CD14-positive monocyte (primary cell): ENCODE measurements at regions not wholly inside any gene's neighbourhood (a gene's known extent, or its start where the extent isn't known, plus 50 kb on each side); places are given as distances from the start of the nearest gene placed in this dataset.

ENCODE experiments used
- DNase-seq, 3 donors: peaks; one replicate each; pipeline ENCODE4 v3.0.0-alpha.2; 2011 to 2022
- H2AFZ ChIP-seq: 2 replicates; pipeline ENCODE4 v1.6.0; 2012; ENCODE audit warnings: mild to moderate bottlenecking, low read depth, low read length, inconsistent platforms; ENCODE audit not compliant: insufficient read depth, poor library complexity, severe bottlenecking
- H3K27ac ChIP-seq, 2 donors: 1 replicate in 1 of 2; 2 replicates in 1 of 2; pipeline ENCODE4 v1.5.1; 2012 to 2013; ENCODE audit warnings: low read length in 2 of 2, control low read depth in 1 of 2, inconsistent platforms in 1 of 2, low read depth in 1 of 2, mild to moderate bottlenecking in 1 of 2
- H3K27me3 ChIP-seq, 2 donors: one replicate each; pipeline versions ENCODE4 v1.6.0 to v1.6.1; 2011 to 2013; ENCODE audit warnings: low read length in 2 of 2; ENCODE audit not compliant: control insufficient read depth in 2 of 2, insufficient read depth in 2 of 2
- H3K36me3 ChIP-seq, 2 donors: replicated peaks in 1 of 2; 1 replicate in 1 of 2; 2 replicates in 1 of 2; pipeline versions ENCODE4 v1.5.1 to v1.6.1; 2012 to 2013; ENCODE audit warnings: low read length in 2 of 2, control low read depth in 1 of 2, inconsistent platforms in 1 of 2, mild to moderate bottlenecking in 1 of 2; ENCODE audit not compliant: insufficient read depth in 2 of 2, control insufficient read depth in 1 of 2
- H3K4me1 ChIP-seq, 2 donors: 1 replicate in 1 of 2; 2 replicates in 1 of 2; pipeline versions ENCODE4 v1.5.1 to v1.6.1; 2012 to 2013; ENCODE audit warnings: low read length in 2 of 2, control low read depth in 1 of 2, inconsistent platforms in 1 of 2, mild to moderate bottlenecking in 1 of 2, moderate library complexity in 1 of 2; ENCODE audit not compliant: insufficient read depth in 2 of 2, control insufficient read depth in 1 of 2
- H3K4me2 ChIP-seq: replicated peaks from 2 replicates; pipeline ENCODE3; 2012; ENCODE audit warnings: low read length, moderate library complexity, mild to moderate bottlenecking; ENCODE audit not compliant: poor library complexity, severe bottlenecking; ENCODE audit errors: extremely low read depth
- H3K4me3 ChIP-seq, 3 experiments: fragments of 200-600 bp in 1 of 3; sonication (generic) in 1 of 3; replicated peaks in 1 of 3; 1 replicate in 2 of 3; 2 replicates in 1 of 3; pipeline ENCODE4 v1.5.1; 2011 to 2013; ENCODE audit warnings: low read length in 3 of 3, mild to moderate bottlenecking in 3 of 3, control low read depth in 2 of 3, low read depth in 2 of 3, inconsistent platforms in 1 of 3, moderate library complexity in 1 of 3
- H3K79me2 ChIP-seq: 2 replicates; pipeline ENCODE4 v1.6.0; 2012; ENCODE audit warnings: mild to moderate bottlenecking, control low read depth, inconsistent platforms, low read length, moderate library complexity; ENCODE audit not compliant: insufficient read depth
- H3K9ac ChIP-seq: 2 replicates; pipeline ENCODE4 v1.6.0; 2017; ENCODE audit warnings: low read length, mild to moderate bottlenecking; ENCODE audit not compliant: insufficient read depth, poor library complexity, severe bottlenecking
- H3K9me3 ChIP-seq, 2 donors: replicated peaks in 1 of 2; 1 replicate in 1 of 2; 2 replicates in 1 of 2; pipeline versions ENCODE4 v1.5.1 to v1.6.1; 2012 to 2013; ENCODE audit warnings: low read length in 2 of 2, control low read depth in 1 of 2; ENCODE audit not compliant: control insufficient read depth in 1 of 2, insufficient read depth in 1 of 2
- H4K20me1 ChIP-seq: 2 replicates; pipeline ENCODE4 v1.6.0; 2012; ENCODE audit warnings: mild to moderate bottlenecking, low read length, control low read depth, moderate library complexity; ENCODE audit not compliant: insufficient read depth
- H3K27ac Mint-ChIP-seq, 7 donors: one replicate each; pipeline ENCODE4 v1.8.0; 2020; ENCODE audit warnings: mild to moderate bottlenecking in 7 of 7, mixed read lengths in 7 of 7, moderate library complexity in 6 of 7, inconsistent platforms in 2 of 7
- H3K27me3 Mint-ChIP-seq, 3 donors: one replicate each; pipeline ENCODE4 v1.8.0; 2021 to 2022; ENCODE audit warnings: low read depth in 3 of 3, mild to moderate bottlenecking in 3 of 3, mixed read lengths in 3 of 3, moderate library complexity in 3 of 3, inconsistent platforms in 1 of 3
- H3K36me3 Mint-ChIP-seq, 2 donors: one replicate each; pipeline ENCODE4 v1.8.0; 2020; ENCODE audit warnings: mixed read lengths in 2 of 2, inconsistent platforms in 1 of 2, mild to moderate bottlenecking in 1 of 2
- H3K4me1 Mint-ChIP-seq: one replicate; pipeline ENCODE4 v1.8.0; 2020; ENCODE audit warnings: mild to moderate bottlenecking, mixed read lengths
- H3K4me3 Mint-ChIP-seq, 2 donors: one replicate each; pipeline ENCODE4 v1.8.0; 2020; ENCODE audit warnings: mild to moderate bottlenecking in 2 of 2, mixed read lengths in 2 of 2, moderate library complexity in 1 of 2
- H3K9me3 Mint-ChIP-seq, 7 donors: one replicate each; pipeline ENCODE4 v1.8.0; 2020 to 2022; ENCODE audit warnings: mixed read lengths in 7 of 7, mild to moderate bottlenecking in 6 of 7, moderate library complexity in 6 of 7, inconsistent platforms in 2 of 7
- CTCF ChIP-seq: fragments of 200-600 bp; IDR thresholded peaks from one replicate; pipeline ENCODE4 v1.8.0; 2022; ENCODE audit warnings: antibody characterized with exemption, mild to moderate bottlenecking
- WGBS: methylation state at CpG from one replicate; pipeline ENCODE4 v1.1.5; 2013; ENCODE audit warnings: missing lambda C conversion rate; ENCODE audit not compliant: insufficient coverage; 5-methylcytosine and 5-hydroxymethylcytosine counted together
- intact Hi-C, 2 donors: fragments of 100-400 bp; cut with micrococcal nuclease; formaldehyde crosslinking; loops; one replicate each; pipeline versions ENCODE4 v1.15.0 to v1.15.1; 2023

GRCh38 chr12:74817499-74817898 lies 279.9 kb downstream of the ATXN7L3B start:
- Histone ChIP-seq H2AFZ (no peak overlapping the region), H3K27me3 (no peaks in the 10 kb centered on the region), H3K36me3 (no peaks in the 10 kb centered on the region), H4K20me1 (no peaks in the 10 kb centered on the region), H3K79me2 (no peaks in the 10 kb centered on the region), H3K4me2 (no peak overlapping the region), H3K9me3 (peaks cover 0 to 7% of the 10 kb centered on the region in 2 donors), H3K4me3 (no peak overlapping the region), H3K9ac (no peak overlapping the region), H3K4me1 (no peaks in the 10 kb centered on the region), H3K27ac (no peak overlapping the region)
- Mint-ChIP-seq H3K36me3 (no peaks in the 10 kb centered on the region), H3K27me3 (peaks cover 0 to 2% (median 0%) of the 10 kb centered on the region in 3 donors), H3K9me3 (peaks cover 0 to 11% (median 3%) of the 10 kb centered on the region in 7 donors), H3K4me1 (no peaks in the 10 kb centered on the region), H3K27ac (no peak overlapping the region), H3K4me3 (no peak overlapping the region)
- TF ChIP-seq CTCF, result no peak
- intact Hi-C loops, result no loop called here
- no peak for DNase-seq
- WGBS, result 94% methylated on average over 3 of the region's 3 CpGs

GRCh38 chr12:74818412-74818811 lies 280.8 kb downstream of the ATXN7L3B start:
- H3K9me3 Mint-ChIP-seq, result peaks cover 0 to 11% (median 3%) of the 10 kb centered on the region in 7 donors

More at GRCh38 chr12:74818412-74818811, 280.8 kb downstream of the ATXN7L3B start:
- Histone ChIP-seq H3K79me2 (no peaks in the 10 kb centered on the region), H3K9ac (no peak overlapping the region), H3K9me3 (peaks cover 0 to 7% of the 10 kb centered on the region in 2 donors), H4K20me1 (no peaks in the 10 kb centered on the region), H2AFZ (no peak overlapping the region), H3K27ac (no peak overlapping the region), H3K4me2 (no peak overlapping the region), H3K36me3 (no peaks in the 10 kb centered on the region), H3K4me3 (no peak overlapping the region), H3K27me3 (no peaks in the 10 kb centered on the region), H3K4me1 (no peaks in the 10 kb centered on the region)
- DNase-seq, result no peak
- intact Hi-C loops, result no loop called here
- TF ChIP-seq CTCF, result no peak
- H3K27ac Mint-ChIP-seq, result no peak overlapping the region
- H3K4me3 Mint-ChIP-seq, result no peak overlapping the region
- WGBS, result 80% methylated on average over 1 of the region's 2 CpGs
- peaks cover 0 to 2% (median 0%) of the 10 kb centered on the region in 3 donors for H3K27me3 Mint-ChIP-seq
- H3K36me3 Mint-ChIP-seq, result no peaks in the 10 kb centered on the region
- no peaks in the 10 kb centered on the region for H3K4me1 Mint-ChIP-seq
